IPS DF 4.7 (cell line): ENCODE measurements at regions not wholly inside any gene's neighbourhood (a gene's known extent, or its start where the extent isn't known, plus 50 kb on each side); places are given as distances from the start of the nearest gene placed in this dataset.

Experiments
- DNase-seq: peaks from one replicate; pipeline ENCODE4 v3.0.0-alpha.2; 2013; ENCODE audit warnings: low spot score; ENCODE audit errors: extremely low read depth

DNA sequence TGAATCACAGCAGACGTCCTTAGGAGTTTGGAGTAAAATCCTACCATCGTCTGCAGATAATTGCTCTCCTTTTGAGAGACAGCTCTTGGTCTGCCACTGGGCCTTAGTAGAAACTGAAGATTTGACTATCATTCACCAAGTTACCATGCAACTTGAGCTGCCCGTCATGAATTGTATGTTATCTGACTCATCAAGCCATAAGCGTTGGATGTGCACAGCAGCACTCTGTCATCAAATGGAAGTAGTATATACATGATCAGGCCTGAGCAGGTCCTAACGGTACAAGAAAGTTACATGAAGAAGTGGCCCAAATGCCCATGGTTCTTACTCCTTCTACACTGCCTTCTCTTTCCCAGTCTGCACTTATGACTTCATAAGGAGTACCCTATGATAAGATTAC is 317.8 kb downstream of the GPATCH2 start:
- DNase-seq = no peak

DNA sequence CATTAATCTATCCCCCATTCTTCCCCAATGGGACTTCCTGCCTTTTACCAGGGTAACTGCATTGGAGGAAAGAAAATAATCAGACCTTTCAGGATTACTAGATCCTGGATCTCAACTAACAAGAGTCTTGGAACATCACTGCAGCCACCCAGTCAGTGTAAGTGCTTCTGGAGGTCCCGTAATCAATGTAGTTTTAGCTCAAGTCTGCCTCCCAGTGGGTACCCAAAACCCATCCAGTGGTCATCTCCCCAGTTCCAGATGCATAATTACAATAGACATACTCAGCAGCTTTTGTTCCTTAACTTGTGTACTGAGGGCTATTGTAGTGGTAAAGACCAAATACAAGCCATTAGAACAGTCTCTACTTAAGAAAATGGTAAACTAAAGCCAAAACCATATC is 319.1 kb downstream of the GPATCH2 start:
- peak; percentile 9 for DNase-seq

DNA sequence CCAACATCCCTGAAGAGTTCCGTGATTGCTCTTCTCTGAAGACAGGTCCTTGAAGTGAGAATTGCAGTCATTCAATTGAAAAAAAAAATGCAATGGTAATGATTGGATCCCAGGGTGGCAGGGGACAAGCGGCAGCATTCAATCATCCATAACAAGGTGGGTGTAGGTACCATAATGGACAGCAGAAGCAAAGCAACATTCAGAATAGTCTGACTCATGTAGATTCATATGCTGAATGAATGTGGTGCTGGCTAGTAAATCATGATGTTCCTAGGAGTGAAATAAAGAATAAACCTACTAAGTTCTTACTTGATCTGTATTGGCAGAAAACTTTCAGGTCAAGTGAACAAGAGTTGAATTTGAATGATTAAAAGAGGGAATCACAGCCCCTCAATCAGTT is 319.6 kb downstream of the GPATCH2 start:
- DNase-seq = no peak

DNA sequence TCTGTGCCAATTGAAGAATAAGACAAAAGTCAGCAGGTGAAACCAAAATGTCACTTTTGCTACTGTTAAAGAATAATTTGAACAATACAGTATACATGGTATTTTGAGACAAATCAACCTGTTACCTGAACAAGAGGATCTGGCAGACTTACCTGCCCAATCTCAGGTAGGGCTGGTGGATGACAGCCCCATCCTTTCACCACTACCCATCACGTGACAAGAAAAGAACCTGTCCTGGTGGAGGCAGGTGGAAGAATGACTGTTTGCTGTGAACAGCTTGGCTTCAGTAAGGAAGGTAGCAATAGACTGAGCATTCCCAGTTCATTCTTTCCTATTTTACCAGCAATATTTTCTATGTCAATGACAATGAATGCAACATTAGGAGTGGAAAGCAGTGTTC is 349.6 kb downstream of the GPATCH2 start:
- no peak for DNase-seq

DNA sequence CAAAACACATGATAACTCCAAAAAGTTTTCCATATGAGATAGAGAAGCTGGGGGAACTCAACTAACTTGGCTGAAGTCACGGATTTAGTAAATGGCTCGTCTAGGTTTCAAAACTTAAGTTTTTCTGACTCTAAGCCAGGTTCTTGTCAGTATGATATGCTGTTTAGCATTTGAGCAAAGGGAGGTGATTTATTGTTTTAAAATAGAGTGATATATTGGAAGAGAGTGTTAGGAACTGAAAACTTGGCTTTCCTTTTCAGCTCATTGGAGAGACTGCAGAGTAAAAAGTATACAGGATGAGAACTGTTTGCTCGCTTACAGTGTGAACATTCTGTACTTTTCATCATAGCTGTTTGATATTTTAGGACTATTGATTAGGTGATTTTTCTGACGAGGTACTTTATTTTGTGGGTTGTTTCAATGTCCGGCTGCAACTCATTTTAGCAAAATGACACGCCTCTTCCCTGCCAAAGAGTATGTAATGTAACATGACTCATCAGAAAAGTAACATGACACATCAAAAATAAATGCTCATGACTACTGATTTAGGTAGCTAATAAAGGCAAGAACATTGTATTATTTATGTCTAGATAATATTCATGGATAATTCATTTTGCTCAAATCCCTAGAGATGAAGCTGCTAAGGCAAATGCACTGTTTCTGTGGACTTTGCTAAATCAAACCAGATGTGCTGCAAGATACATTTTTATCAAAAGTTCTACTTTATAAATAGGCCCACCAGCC is 355.1 kb downstream of the GPATCH2 start:
- no peak for DNase-seq

DNA sequence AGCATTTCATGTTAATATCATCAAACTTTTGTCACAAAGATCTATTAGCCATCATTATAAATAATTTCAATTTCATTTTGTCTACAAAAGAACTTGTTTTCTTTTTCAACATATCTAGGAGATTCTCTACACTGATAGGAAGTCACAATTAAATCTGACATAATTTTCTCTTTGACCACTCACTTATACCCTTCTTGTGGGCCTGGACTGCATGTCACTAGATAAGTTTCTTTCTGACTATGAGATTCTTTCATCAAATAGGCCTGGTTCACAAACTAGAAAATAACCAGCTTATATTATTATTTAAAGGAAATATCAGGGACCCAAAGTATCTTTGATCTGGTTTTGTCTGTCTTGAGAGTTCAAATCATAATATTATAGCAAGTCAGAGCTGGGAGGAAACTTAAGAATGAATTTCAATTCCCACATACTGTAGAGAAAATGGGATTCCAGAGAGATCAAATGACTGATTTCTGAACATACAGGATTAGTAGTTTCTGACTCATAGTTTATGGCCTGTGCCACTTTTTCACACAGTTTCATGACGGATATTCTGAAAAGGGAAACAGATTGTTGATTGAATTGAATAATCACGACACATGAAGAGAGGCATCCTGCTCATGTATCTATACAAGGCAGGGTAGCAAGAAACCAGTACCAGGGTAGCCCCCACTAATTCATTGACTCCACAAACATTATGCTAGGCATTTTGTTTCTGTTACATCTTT is 355.8 kb downstream of the GPATCH2 start:
- no peak for DNase-seq

DNA sequence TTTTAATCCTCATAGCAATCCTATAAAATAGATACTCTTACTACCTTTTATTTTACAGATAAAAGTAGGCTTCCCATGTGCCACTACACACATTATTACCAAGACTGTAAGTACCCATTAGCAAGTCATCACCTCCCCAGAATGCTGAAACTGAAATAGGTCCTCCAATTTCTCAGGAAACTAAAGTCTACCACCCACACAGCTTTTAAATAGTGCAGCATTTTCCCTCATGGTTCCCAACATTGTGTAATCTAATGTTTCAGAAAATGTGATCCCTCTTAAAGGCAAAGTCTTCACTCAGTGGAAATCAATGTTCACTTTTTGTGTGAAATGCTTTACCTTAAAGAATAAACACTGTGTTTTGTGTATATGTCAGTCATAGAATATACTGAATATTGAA is 356.5 kb downstream of the GPATCH2 start:
- no peak for DNase-seq

DNA sequence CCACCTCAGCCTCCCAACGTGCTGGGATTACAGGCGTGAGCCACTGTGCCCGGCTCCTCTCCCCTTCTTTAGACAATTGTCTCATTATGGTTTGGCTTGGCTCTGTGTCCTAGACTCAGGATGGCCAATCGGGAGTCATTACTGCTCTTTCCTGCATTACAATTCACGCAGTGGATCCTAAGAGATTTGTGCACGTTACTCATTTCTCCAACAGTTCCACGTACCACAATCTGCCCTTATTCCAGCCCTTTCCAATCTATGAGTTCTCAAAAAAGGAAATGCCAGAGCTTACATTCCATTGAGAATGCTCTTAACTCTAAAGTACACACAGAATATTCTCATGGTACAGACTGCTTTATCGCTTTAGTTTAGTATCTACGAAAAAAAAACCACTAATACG is 357.0 kb downstream of the GPATCH2 start:
- DNase-seq = no peak

DNA sequence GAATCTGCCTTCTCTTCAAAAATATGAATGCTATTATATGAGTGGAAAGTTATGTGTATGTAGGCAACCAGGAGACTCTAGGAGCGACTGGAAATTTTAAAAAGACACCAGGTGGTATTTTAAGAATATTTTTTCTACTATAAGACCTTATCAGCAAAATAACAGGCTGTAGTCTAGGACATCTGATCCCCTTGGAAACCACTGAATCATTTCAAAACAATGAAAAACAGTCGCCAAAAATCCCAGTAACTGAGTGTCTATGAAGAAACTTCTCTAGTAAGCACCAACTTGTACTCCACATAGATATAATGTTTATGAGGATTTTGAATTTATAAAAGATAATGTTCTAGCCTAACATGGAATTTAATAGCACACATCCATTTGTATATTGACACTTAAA is 358.5 kb downstream of the GPATCH2 start:
- DNase-seq = no peak

DNA sequence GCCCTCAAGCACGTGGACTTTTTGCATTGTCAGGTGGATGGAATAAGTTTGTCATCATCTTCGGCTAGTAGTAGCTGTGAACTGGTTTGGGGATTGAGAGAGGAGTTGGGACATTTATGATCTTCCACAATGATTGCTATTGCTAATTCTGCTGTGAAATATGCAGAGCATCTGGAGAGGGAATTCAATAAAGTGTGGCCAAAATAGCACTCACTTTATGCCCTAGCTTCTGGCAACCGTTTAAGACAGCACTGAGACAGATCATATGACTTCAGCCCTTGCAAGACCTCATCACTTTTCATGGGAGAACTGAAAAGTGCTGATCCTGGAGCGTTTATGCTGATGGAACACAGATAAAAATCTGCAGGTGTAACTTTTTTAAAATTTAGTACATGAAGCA is 360.8 kb downstream of the GPATCH2 start:
- DNase-seq = no peak

DNA sequence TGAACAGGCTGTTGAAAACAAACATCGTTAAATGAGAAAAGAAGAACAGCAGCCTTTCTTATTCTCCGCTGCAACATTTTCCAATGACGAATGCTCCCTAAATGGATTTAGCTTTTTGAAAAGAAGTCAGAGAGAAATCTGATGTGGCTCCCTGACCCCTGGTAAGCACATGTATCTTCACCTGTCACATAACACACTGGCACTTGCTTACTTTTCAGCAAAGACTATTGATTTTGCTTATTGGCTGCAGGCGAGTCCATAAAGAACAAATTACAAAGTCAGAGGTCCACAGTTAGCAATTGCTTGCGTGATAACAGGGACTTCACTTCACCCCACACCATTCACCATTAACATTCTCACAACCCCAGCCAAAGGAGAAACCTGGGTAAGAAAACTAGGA is 362.8 kb downstream of the GPATCH2 start:
- DNase-seq = no peak

DNA sequence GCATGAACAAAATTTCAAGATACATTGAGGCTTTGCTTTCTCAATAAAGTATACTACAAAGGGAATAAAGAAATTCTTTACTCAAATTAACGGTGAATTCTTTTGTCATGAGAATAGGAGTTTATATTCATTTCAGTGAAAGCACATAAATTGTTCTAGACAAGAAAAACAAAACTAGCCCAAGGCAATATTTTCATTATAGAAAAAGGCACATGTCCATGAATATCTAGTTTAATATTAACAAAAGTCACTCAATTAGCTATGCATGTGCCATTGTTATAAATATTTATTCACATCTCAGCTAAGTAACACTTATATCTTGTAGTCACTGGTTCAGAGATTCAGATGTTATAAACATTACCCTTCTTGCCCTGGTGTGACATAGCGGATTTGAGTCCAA is 369.3 kb downstream of the GPATCH2 start:
- DNase-seq = no peak

DNA sequence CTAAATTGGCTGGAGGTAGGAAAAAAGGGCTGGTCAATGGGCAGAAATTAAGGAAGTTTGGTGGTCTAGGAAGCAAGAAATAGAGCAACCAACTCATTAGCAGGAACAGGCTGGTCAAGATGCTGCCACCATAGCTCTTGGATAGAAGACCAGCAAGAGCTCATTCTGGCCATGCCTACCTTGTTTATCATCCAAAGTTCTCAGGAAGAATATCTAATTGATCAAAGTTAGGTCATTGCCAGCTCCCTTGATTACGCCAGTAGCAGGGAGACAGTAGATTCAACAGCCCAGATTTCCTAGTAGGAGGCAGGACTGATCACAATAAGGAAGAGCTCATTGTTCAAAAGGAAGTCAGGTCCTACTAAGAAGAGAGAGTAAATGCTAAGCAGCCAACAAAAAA is 370.2 kb downstream of the GPATCH2 start:
- DNase-seq = no peak

DNA sequence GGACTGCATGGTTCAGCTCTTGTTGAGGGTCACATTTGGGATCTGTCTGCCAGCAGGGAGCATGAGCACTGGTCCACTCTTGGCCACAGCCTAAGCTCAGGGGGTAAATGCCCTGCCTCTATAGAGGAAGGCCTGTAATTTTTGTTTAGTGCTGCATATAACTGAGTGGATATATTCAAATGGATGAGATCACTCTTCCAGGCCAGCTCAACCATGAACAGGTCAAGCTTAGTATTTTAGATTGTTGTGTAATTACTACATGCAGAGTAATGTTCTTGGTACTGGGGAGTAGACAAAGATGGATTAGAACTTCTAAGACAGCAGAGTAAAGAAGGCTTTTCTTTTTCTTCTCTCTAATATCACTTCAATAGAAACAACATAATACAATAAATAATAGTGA is 376.9 kb downstream of the GPATCH2 start:
- no peak for DNase-seq

DNA sequence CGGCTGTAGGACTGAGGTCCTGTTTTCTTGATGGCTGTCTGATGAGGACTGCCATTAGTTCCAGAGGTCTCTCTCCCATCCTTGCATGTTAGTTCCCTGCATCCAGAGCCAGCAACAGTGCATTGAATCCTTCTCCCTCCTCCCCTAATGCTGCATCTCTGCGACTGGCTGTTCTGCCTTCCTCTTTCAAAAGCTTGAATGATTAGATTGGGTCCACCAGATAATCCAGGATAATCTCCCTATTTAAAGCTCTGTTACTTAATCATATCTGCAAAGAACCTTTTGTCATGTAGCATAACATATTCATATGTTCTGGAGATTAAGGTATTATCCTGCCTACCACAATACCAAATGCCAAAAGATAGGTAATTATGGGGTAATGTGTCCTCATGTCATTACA is 377.5 kb downstream of the GPATCH2 start:
- DNase-seq = no peak

DNA sequence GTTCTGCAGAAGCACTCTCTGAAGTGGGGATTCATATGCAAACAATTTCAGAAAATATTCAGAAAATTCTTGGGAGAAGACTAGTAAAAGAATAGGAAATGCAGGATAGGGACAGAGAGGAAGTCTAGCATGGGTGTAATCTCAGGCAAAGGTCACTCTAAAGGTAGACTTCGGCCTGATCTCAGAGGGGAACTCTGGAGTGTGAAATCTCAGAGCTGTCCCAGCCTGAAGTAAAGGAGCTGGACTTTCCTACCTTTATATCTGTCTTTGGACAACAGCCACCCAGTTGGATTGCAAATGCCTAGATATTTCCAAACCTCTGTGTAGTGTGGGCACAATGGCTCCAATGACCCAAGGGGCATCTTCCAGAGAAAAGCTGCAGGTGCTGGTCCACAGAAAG is 379.8 kb downstream of the GPATCH2 start:
- no peak for DNase-seq

DNA sequence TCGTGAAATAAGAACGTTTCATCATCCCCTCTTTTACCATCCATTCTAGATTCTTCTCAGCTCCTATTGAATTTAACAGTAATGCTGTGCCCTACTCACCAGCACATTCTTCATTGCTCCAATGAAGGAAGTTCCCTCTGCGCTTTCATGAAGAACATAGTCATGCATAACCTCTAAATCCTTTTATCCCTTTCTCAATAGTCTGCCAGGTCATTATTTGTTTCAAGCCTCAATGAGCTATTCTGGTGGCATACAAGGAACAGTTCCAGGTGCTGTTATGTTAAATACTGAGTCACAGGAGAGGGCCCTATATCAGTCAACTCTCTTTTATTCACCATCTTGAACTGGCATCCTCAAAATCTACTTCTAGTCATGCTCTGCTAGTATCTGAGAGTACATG is 381.0 kb downstream of the GPATCH2 start:
- no peak for DNase-seq

DNA sequence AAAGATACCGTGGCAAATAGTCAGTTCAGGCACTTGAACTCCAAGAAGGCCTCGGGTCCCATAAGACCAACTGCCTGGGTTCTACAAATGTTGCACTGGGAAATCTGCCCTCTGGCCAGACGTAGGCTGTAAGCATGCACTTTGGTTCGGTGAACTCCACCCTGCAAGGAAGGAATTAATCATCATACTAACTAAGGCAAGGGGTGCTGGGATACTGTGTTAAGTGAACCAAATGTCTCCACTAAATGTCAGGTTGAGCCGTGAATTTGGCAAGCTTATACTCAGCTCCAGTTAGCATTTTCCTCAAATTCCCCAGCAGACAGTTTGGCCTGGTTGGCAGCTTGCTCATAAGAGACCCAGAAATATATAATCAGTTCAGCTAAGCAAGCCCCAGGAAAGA is 385.9 kb downstream of the GPATCH2 start:
- DNase-seq = no peak

DNA sequence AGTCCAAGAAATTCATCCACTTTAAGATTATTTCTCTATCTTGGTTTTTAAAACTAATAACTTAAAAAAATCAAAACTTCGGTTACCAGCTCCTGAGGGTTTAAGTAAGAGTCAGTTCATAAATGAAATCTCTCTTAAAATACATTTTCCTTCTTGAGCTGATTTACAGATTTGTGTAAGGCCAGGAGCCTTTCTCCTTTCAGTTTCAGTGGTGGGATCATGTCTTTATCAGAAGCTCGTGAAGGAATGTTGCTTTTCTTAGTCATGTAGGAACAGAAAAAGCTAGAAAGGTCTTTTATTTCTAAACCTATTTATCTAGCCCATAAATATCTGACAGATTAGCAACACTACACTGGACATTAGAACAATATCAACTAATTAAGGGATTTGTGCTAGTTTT is 390.2 kb downstream of the GPATCH2 start:
- DNase-seq = no peak

DNA sequence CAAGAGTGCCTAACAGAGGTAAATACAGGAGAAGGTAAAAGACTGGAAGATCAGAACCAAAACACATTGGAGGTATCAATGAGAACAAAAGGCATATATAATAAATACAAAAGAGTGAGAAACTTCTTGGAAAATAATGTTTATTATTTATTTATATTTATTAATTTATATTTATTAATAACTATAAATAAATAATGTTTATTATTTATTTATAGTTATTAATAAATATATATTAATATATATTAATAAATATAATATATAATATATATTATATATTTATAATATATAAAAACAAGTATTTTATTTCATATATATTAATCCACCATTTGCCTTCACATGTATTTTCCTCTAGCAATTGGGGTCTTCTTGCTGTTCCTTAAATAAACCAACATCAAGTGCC is 391.9 kb downstream of the GPATCH2 start:
- no peak for DNase-seq

DNA sequence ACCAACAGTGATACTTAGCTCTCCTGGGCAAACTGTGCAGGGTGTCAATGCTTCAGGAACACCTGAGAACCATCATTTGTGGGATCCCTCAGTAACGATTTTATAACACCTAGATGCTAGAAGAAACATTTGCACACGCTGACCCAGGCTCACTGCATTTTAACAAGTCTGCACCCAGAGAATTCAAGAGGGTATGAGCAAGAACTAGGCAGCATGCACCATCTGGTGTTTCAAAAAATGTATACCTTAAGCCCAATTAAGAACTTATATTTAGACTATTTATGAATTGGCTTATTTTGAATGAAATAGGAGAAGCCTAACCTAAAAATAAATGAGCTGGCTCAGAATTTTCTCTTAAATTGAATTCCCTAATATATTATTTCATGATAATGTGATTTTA is 400.5 kb downstream of the GPATCH2 start:
- DNase-seq = no peak

DNA sequence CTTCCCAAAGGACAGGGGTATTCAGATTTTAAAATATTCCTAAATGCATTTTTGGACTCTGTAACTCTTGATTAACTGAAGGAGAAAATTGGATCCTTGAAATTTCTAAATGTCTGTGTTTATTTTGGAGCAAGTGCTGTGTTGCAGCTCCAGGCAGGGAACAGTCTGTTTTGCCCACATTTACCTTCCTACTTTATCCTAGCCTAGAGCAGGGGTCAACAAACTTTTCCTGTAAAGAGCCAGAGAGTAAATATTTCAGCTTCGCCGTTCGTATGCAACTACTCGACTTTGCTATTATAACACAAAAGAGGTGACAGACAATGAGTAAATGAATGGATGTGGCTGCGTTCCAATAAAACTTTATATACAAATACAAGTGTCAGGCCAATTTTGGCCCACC is 402.2 kb downstream of the GPATCH2 start:
- no peak for DNase-seq

DNA sequence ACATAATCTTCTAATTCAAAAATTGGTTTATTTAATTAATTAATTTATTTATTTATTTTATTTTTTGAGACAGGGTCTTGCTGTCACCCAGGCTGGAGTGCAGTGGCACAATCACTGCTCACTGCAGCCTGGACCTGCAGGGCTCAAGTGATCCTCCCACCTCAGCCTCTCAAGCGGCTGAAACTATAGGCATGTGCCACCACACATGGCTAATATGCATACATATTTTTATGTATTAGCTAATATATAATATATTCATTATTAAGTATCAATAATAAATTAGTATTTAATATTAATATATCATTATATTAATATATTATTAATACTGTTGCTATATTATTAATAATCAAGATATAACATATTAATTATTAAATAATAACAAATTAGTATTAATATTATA is 406.7 kb downstream of the GPATCH2 start:
- no peak for DNase-seq
